Activated T-cell treated with anti-CD3 and anti-CD28 coated beads, Interleukin-2, amount 50 U/mL, for 24 hours (primary cell): ENCODE measurements at regions not wholly inside any gene's neighbourhood (a gene's known extent, or its start where the extent isn't known, plus 50 kb on each side); places are given as distances from the start of the nearest gene placed in this dataset.

ENCODE experiments used
- DNase-seq: peaks from one replicate; pipeline ENCODE4 v3.0.0-alpha.2; 2020
- H3K27ac Mint-ChIP-seq: 2 replicates; pipeline ENCODE4 v1.8.0; 2020; ENCODE audit warnings: mild to moderate bottlenecking, mixed read lengths
- H3K27me3 Mint-ChIP-seq: 2 replicates; pipeline ENCODE4 v1.8.0; 2020; ENCODE audit warnings: mixed read lengths
- H3K36me3 Mint-ChIP-seq: 2 replicates; pipeline ENCODE4 v1.8.0; 2020; ENCODE audit warnings: low read depth, mixed read lengths
- H3K4me1 Mint-ChIP-seq: 2 replicates; pipeline ENCODE4 v1.8.0; 2020; ENCODE audit warnings: low read depth, mixed read lengths
- H3K4me3 Mint-ChIP-seq: 2 replicates; pipeline ENCODE4 v1.8.0; 2020; ENCODE audit warnings: mild to moderate bottlenecking, moderate library complexity, mixed read lengths
- H3K9me3 Mint-ChIP-seq: 2 replicates; pipeline ENCODE4 v1.8.0; 2020; ENCODE audit warnings: mixed read lengths

DNA sequence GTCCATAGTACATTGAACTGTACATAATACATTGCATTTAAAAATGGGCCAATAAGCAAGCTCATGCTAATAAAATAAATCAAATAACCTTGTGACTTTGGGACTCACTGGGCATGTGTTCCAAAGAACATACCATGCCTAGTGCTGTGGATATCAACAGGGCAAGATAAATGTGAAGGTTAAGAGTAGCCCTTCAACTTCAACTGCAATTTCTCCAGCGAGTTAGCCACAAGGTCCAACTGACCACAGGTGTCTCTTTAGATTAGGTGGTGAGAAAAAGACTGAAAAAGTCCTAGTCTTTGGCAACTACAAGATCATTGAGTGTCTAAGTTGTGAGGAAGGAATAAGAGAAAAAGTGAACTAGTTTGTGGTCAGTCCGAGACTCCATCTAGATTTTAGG is 78.3 kb upstream of the ATP11B start:
- H3K4me3 Mint-ChIP-seq: no peak overlapping the region
- no peaks in the 10 kb centered on the region for H3K36me3 Mint-ChIP-seq
- H3K9me3 Mint-ChIP-seq: no peaks in the 10 kb centered on the region
- DNase-seq: no peak
- H3K27ac Mint-ChIP-seq: no peak overlapping the region
- peaks cover 3% of the 10 kb centered on the region for H3K27me3 Mint-ChIP-seq
- peaks cover 10% of the 10 kb centered on the region for H3K4me1 Mint-ChIP-seq

GRCh38 chr3:182716114-182716688 is 77.1 kb upstream of the ATP11B start:
- no peak for DNase-seq
- H3K27ac Mint-ChIP-seq: peak overlapping the region; percentile 68
- H3K36me3 Mint-ChIP-seq: no peaks in the 10 kb centered on the region
- no peak overlapping the region for H3K4me3 Mint-ChIP-seq
- peaks cover 9% of the 10 kb centered on the region for H3K4me1 Mint-ChIP-seq
- H3K27me3 Mint-ChIP-seq: no peaks in the 10 kb centered on the region
- H3K9me3 Mint-ChIP-seq: no peaks in the 10 kb centered on the region

GRCh38 chr3:182717216-182717615 is 76.1 kb upstream of the ATP11B start:
- no peak for DNase-seq

DNA sequence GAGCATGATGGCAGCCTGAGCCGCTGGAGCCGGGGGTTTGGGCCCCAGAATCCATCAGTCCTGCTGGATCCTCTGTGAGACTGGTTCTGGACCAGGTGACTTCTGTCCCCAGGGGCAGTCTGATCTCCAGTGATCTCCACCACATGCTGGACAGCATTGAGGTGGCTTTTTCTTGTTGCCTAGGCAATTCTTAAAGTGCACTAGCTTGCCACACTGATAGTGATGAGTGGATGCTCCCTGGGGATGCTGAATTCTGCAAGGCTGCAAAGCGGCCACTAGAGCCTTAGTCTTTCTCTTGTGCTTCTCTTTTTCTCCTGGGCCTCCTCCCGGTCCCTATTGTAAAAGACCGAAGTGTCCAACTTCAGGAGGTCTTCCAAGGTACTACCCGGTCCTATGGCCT is 70.4 kb upstream of the ATP11B start:
- no peaks in the 10 kb centered on the region for H3K9me3 Mint-ChIP-seq
- H3K27me3 Mint-ChIP-seq: no peaks in the 10 kb centered on the region
- H3K36me3 Mint-ChIP-seq: no peaks in the 10 kb centered on the region
- DNase-seq: no peak
- H3K4me3 Mint-ChIP-seq: no peak overlapping the region
- H3K27ac Mint-ChIP-seq: no peak overlapping the region
- no peaks in the 10 kb centered on the region for H3K4me1 Mint-ChIP-seq

More at GRCh38 chr3:182717216-182717615, 76.1 kb upstream of the ATP11B start:
- Mint-ChIP-seq H3K9me3 (no peaks in the 10 kb centered on the region), H3K36me3 (no peaks in the 10 kb centered on the region), H3K4me3 (no peak overlapping the region), H3K27me3 (no peaks in the 10 kb centered on the region), H3K4me1 (peaks cover 9% of the 10 kb centered on the region), H3K27ac (no peak overlapping the region)

- Mint-ChIP-seq H3K27me3 (no peaks in the 10 kb centered on the region), H3K4me3 (no peak overlapping the region), H3K4me1 (no peaks in the 10 kb centered on the region), H3K27ac (no peak overlapping the region), H3K9me3 (no peaks in the 10 kb centered on the region), H3K36me3 (no peaks in the 10 kb centered on the region)
- DNase-seq: no peak
Observed at GRCh38 chr3:182723596-182723995, 69.7 kb upstream of the ATP11B start.

- Mint-ChIP-seq H3K27me3 (peaks cover 3% of the 10 kb centered on the region), H3K9me3 (no peaks in the 10 kb centered on the region), H3K36me3 (no peaks in the 10 kb centered on the region), H3K4me1 (peaks cover 4% of the 10 kb centered on the region), H3K27ac (no peak overlapping the region), H3K4me3 (no peak overlapping the region)
- DNase-seq: no peak
Observed at GRCh38 chr3:182725372-182726251, 67.7 kb upstream of the ATP11B start.

GRCh38 chr3:182726258-182727142 is 66.8 kb upstream of the ATP11B start:
- H3K27me3 Mint-ChIP-seq: peaks cover 3% of the 10 kb centered on the region
- no peak overlapping the region for H3K4me3 Mint-ChIP-seq
- H3K36me3 Mint-ChIP-seq: no peaks in the 10 kb centered on the region
- DNase-seq: no peak
- H3K4me1 Mint-ChIP-seq: peaks cover 4% of the 10 kb centered on the region
- H3K27ac Mint-ChIP-seq: no peak overlapping the region
- H3K9me3 Mint-ChIP-seq: no peaks in the 10 kb centered on the region

- Mint-ChIP-seq H3K4me3 (no peak overlapping the region), H3K4me1 (peaks cover 4% of the 10 kb centered on the region), H3K36me3 (no peaks in the 10 kb centered on the region), H3K27me3 (peaks cover 7% of the 10 kb centered on the region), H3K27ac (no peak overlapping the region), H3K9me3 (no peaks in the 10 kb centered on the region)
- DNase-seq: no peak
Observed at GRCh38 chr3:182728238-182728637, 65.1 kb upstream of the ATP11B start.

DNA sequence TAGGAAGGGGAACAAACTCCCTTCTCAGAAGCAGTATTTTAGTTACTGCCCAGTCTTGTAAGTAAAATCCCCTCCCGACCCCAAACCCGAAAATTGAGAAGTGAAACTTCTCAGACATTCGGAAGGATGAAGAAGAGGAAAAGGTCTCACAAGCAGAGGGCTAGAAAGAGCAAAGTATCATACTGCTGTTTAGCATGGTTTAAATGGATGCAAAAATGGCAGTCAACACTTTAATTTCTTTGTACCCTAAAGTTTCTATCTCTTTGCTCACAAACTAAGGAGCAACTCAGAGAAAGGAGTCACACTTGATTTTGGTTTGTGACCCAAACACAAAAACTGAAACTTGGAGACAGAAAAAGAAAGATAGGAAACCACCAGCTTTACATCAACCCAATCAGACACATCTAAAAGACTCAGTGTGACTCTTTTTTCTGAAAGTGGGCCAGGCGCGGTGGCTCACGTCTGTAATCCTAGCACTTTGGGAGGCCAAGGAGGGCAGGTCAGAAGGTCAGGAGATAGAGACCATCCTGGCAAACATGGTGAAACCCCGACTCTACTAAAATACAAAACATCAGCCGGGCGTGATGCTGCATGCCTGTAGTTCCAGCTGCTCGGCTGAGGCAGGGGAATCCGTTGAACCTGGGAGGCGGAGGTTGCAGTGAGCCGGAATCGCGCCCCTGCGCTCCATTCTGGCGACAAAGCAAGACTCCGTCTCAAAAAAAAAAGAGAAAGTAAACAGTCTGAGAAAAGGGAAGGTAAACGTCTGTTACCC is 63.2 kb upstream of the ATP11B start:
- no peak for DNase-seq
- no peak overlapping the region for H3K4me3 Mint-ChIP-seq
- H3K36me3 Mint-ChIP-seq: no peaks in the 10 kb centered on the region
- H3K27me3 Mint-ChIP-seq: peaks cover 7% of the 10 kb centered on the region
- H3K27ac Mint-ChIP-seq: no peak overlapping the region
- peaks cover 4% of the 10 kb centered on the region for H3K4me1 Mint-ChIP-seq
- H3K9me3 Mint-ChIP-seq: no peaks in the 10 kb centered on the region

GRCh38 chr3:182730675-182731042 is 62.6 kb upstream of the ATP11B start:
- H3K27ac Mint-ChIP-seq: no peak overlapping the region
- peaks cover 4% of the 10 kb centered on the region for H3K4me1 Mint-ChIP-seq
- peaks cover 7% of the 10 kb centered on the region for H3K27me3 Mint-ChIP-seq
- no peaks in the 10 kb centered on the region for H3K36me3 Mint-ChIP-seq
- H3K4me3 Mint-ChIP-seq: no peak overlapping the region
- no peaks in the 10 kb centered on the region for H3K9me3 Mint-ChIP-seq
- no peak for DNase-seq

- H3K27ac Mint-ChIP-seq: no peak overlapping the region
- no peaks in the 10 kb centered on the region for H3K36me3 Mint-ChIP-seq
- no peak for DNase-seq
- no peak overlapping the region for H3K4me3 Mint-ChIP-seq
- peaks cover 4% of the 10 kb centered on the region for H3K4me1 Mint-ChIP-seq
- no peaks in the 10 kb centered on the region for H3K9me3 Mint-ChIP-seq
- peaks cover 7% of the 10 kb centered on the region for H3K27me3 Mint-ChIP-seq
Observed at GRCh38 chr3:182731764-182732163, 61.5 kb upstream of the ATP11B start.

DNA sequence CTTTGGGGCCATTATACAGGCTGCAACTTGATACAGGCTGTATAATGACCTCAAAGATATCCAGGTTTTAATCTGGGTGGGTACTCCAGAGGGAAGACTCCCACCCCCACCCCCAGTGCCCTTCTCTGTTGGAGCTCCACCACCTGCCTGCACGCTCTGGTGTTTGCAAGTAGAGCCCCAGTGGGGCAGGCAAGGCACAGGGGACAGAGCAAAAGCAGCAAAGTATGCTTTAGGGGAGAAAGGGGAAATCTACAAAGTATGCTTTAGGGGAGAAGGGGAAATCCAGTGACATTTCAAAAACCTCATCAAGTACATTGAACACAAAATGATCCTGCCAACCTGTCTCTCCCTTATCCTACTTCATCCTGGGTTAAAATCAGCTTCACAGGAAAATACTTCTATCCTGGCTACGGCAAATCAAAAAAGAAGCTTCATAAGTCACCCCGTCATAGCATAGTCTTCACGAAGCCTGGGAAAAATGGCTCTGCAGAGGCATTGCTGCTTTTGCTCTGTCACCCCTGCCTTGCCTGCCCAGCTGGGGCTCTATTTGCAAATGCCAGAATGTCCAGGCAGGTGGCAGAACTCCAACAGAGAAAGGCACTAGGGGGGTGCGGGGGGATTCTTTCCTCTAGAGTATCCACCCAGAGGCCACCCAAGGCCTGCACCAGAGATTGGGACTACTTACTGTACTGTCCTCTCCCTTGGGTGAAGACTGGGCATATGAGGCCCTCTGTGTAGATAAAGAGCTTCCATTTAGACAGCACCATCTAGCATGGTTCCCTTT is 60.9 kb upstream of the ATP11B start:
- DNase-seq: no peak
- peaks cover 4% of the 10 kb centered on the region for H3K4me1 Mint-ChIP-seq
- H3K36me3 Mint-ChIP-seq: no peaks in the 10 kb centered on the region
- no peak overlapping the region for H3K4me3 Mint-ChIP-seq
- H3K27ac Mint-ChIP-seq: no peak overlapping the region
- no peaks in the 10 kb centered on the region for H3K9me3 Mint-ChIP-seq
- H3K27me3 Mint-ChIP-seq: peaks cover 7% of the 10 kb centered on the region

DNA sequence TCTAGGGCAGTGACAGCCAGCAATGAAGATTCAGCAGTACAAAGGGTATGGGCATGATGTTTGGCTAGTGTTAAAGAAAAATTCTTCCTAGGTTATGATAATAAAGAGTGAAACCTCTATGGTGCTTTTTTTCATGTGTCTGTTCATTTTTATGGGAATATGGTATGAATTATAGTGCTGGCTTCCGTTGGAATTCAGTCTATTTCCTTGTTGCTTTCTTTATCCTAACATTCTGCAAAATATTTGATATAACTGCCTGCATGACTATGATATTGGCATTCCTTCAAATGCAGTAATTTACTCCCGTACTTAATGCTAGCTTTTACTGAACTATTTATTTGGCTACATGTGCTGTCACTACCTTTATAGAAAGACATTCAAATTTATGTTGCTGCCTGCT is 57.6 kb upstream of the ATP11B start:
- Mint-ChIP-seq H3K27me3 (peaks cover 9% of the 10 kb centered on the region), H3K4me1 (peaks cover 3% of the 10 kb centered on the region), H3K27ac (no peak overlapping the region), H3K36me3 (no peaks in the 10 kb centered on the region), H3K4me3 (no peak overlapping the region), H3K9me3 (no peaks in the 10 kb centered on the region)
- no peak for DNase-seq
